Mesenchymal stem cell (in vitro differentiated cells and primary cell): ENCODE measurements at regions not wholly inside any gene's neighbourhood (a gene's known extent, or its start where the extent isn't known, plus 50 kb on each side); places are given as distances from the start of the nearest gene placed in this dataset.

Experiments
- DNase-seq: peaks from one replicate; pipeline ENCODE4 v3.0.0-alpha.2; 2013
- H2AFZ ChIP-seq: one replicate; pipeline ENCODE4 v1.6.1; 2013; ENCODE audit warnings: low read depth, mild to moderate bottlenecking, control low read depth, inconsistent platforms, low read length, moderate library complexity
- H2AK5ac ChIP-seq: 2 replicates; pipeline ENCODE4 v1.6.1; 2013; ENCODE audit warnings: low read length, moderate library complexity, mild to moderate bottlenecking, inconsistent platforms; ENCODE audit not compliant: severe bottlenecking
- H2BK120ac ChIP-seq: one replicate; pipeline ENCODE4 v1.6.1; 2013; ENCODE audit warnings: low read depth, mild to moderate bottlenecking, inconsistent platforms, low read length, moderate library complexity
- H2BK12ac ChIP-seq, 2 experiments: one replicate each; pipeline ENCODE4 v1.6.1; 2013; ENCODE audit warnings: inconsistent platforms in 2 of 2, low read length in 2 of 2, mild to moderate bottlenecking in 2 of 2, moderate library complexity in 2 of 2, control low read depth in 1 of 2
- H2BK15ac ChIP-seq: one replicate; pipeline ENCODE4 v1.6.1; 2013; ENCODE audit warnings: mild to moderate bottlenecking, low read depth, inconsistent platforms; ENCODE audit not compliant: poor library complexity, severe bottlenecking
- H2BK5ac ChIP-seq: 2 replicates; pipeline ENCODE4 v1.6.1; 2013; ENCODE audit warnings: low read depth, mild to moderate bottlenecking, low read length, control low read depth, inconsistent platforms; ENCODE audit not compliant: poor library complexity, severe bottlenecking
- H3K14ac ChIP-seq, 2 experiments: one replicate each; pipeline ENCODE4 v1.6.1; 2013; ENCODE audit warnings: inconsistent platforms in 2 of 2, low read length in 2 of 2, control low read depth in 1 of 2, mild to moderate bottlenecking in 1 of 2, moderate library complexity in 1 of 2
- H3K18ac ChIP-seq, 2 experiments: one replicate each; pipeline ENCODE4 v1.6.1; 2013; ENCODE audit warnings: inconsistent platforms in 2 of 2, low read length in 2 of 2, control low read depth in 1 of 2, low read depth in 1 of 2, mild to moderate bottlenecking in 1 of 2
- H3K23ac ChIP-seq, 2 experiments: one replicate each; pipeline ENCODE4 v1.6.1; 2013; ENCODE audit warnings: inconsistent platforms in 2 of 2, low read length in 2 of 2, mild to moderate bottlenecking in 2 of 2, moderate library complexity in 2 of 2, control low read depth in 1 of 2
- H3K27ac ChIP-seq: 2 replicates; pipeline ENCODE4 v1.5.1; 2013; ENCODE audit warnings: mild to moderate bottlenecking, moderate library complexity, low read length, control low read depth, inconsistent platforms; ENCODE audit not compliant: poor library complexity, severe bottlenecking
- H3K27me3 ChIP-seq, 2 experiments: 2 replicates each; pipeline versions ENCODE4 v1.6.1 to v1.7.0; 2013; ENCODE audit warnings: low read length in 2 of 2, mild to moderate bottlenecking in 2 of 2, moderate library complexity in 2 of 2, control low read depth in 1 of 2, inconsistent platforms in 1 of 2; ENCODE audit not compliant: control insufficient read depth in 1 of 2, insufficient read depth in 1 of 2
- H3K36me3 ChIP-seq, 2 experiments: 2 replicates each; pipeline versions ENCODE4 v1.6.1 to v1.7.0; 2013; ENCODE audit warnings: low read length in 2 of 2, control low read depth in 1 of 2, inconsistent platforms in 1 of 2, low read depth in 1 of 2, mild to moderate bottlenecking in 1 of 2; ENCODE audit not compliant: insufficient read depth in 2 of 2, control insufficient read depth in 1 of 2
- H3K4ac ChIP-seq, 2 experiments: one replicate each; pipeline ENCODE4 v1.6.1; 2013; ENCODE audit warnings: inconsistent platforms in 2 of 2, low read length in 2 of 2, mild to moderate bottlenecking in 2 of 2, moderate library complexity in 2 of 2, control low read depth in 1 of 2, low read depth in 1 of 2
- H3K4me1 ChIP-seq: 2 replicates; pipeline ENCODE4 v1.6.1; 2013; ENCODE audit warnings: low read depth, low read length, control low read depth; ENCODE audit not compliant: control insufficient read depth, insufficient read depth
- H3K4me2 ChIP-seq: 2 replicates; pipeline ENCODE4 v1.6.1; 2013; ENCODE audit warnings: low read length, mild to moderate bottlenecking, inconsistent platforms; ENCODE audit not compliant: poor library complexity, severe bottlenecking
- H3K4me3 ChIP-seq, 2 experiments: 2 replicates each; pipeline versions ENCODE4 v1.5.1 to v1.7.0; 2013; ENCODE audit warnings: low read length in 2 of 2, mild to moderate bottlenecking in 2 of 2, control low read depth in 1 of 2, low read depth in 1 of 2; ENCODE audit not compliant: insufficient read depth in 1 of 2
- H3K79me1 ChIP-seq: replicated peaks from 2 replicates; pipeline ENCODE4 v1.6.1; 2013; ENCODE audit warnings: mild to moderate bottlenecking, control low read depth, low read length, inconsistent platforms; ENCODE audit not compliant: poor library complexity, severe bottlenecking
- H3K9ac ChIP-seq: 2 replicates; pipeline ENCODE4 v1.7.0; 2013; ENCODE audit warnings: mild to moderate bottlenecking, low read length, moderate library complexity
- H3K9me3 ChIP-seq: 2 replicates; pipeline ENCODE4 v1.7.0; 2013; ENCODE audit warnings: mild to moderate bottlenecking, low read length; ENCODE audit not compliant: control insufficient read depth
- H4K8ac ChIP-seq: one replicate; pipeline ENCODE4 v1.6.1; 2013; ENCODE audit warnings: inconsistent platforms, mild to moderate bottlenecking, low read length, moderate library complexity
- H4K91ac ChIP-seq: one replicate; pipeline ENCODE4 v1.6.1; 2013; ENCODE audit warnings: mild to moderate bottlenecking, low read length, inconsistent platforms
- WGBS: methylation state at CpG from one replicate; pipeline ENCODE4 v1.1.7; 2013; ENCODE audit warnings: mixed read lengths; 5-methylcytosine and 5-hydroxymethylcytosine counted together

- H3K14ac ChIP-seq = no peak overlapping the region
Observed at GRCh38 chr3:59482684-59483083, 432.9 kb upstream of the CFAP20DC start.

DNA sequence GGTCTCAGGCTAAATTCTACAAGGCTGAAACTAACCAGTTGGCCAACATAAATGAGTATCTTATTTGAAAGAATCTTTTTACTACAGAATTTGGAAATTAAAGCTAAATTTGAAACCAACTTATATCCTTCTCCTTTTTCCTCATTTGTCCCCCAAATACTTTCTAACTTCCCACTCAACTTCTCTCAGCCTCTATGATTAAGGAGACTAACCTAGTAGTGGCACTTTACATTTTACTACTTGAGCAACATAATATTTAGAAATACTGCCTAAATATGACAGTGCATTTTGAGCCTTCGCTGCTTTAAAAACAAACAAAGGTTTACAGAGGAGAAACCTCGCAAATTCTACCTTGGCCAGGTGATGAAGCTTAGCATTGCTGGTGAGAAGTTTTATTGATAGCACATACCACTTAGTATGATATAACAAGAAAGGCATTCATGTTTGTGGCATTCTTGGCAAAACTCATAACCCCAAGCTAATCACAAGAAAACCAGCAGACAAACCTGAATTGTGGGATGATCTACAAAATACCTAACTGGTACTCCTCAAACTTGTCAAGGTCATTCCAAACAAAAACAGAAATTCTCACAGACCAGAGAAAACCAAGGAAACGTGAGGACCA is 432.1 kb upstream of the CFAP20DC start:
- Histone ChIP-seq H2BK12ac (no peak overlapping the region), H3K4me2 (no peak overlapping the region), H3K4ac (no peak overlapping the region), H2BK15ac (no peak overlapping the region), H3K4me3 (no peak overlapping the region), H3K4me1 (peaks cover 2% of the 10 kb centered on the region), H2AFZ (no peak overlapping the region), H2BK120ac (no peak overlapping the region), H4K91ac (no peak overlapping the region), H4K8ac (no peak overlapping the region), H3K9ac (no peak overlapping the region), H3K27ac (peak overlapping the region; percentile 25), H2AK5ac (no peak overlapping the region), H3K18ac (no peak overlapping the region), H3K9me3 (no peaks in the 10 kb centered on the region), H3K36me3 (no peaks in the 10 kb centered on the region), H3K27me3 (no peaks in the 10 kb centered on the region), H3K23ac (no peak overlapping the region), H2BK5ac (no peak overlapping the region), H3K79me1 (no peaks in the 10 kb centered on the region), H3K14ac (no peak overlapping the region)
- WGBS = 86% methylated on average over 2 of the region's 3 CpGs
- DNase-seq = no peak

More at GRCh38 chr3:59482684-59483083, 432.9 kb upstream of the CFAP20DC start:
- Histone ChIP-seq H4K91ac (no peak overlapping the region), H2AK5ac (peak overlapping the region; percentile 2), H3K4me1 (peaks cover 2% of the 10 kb centered on the region), H3K27me3 (no peaks in the 10 kb centered on the region), H3K79me1 (no peaks in the 10 kb centered on the region), H3K4me2 (no peak overlapping the region), H3K36me3 (no peaks in the 10 kb centered on the region), H3K4ac (no peak overlapping the region), H3K4me3 (no peak overlapping the region), H3K9me3 (no peaks in the 10 kb centered on the region), H4K8ac (no peak overlapping the region), H3K18ac (no peak overlapping the region), H3K9ac (no peak overlapping the region), H2BK15ac (no peak overlapping the region), H3K23ac (no peak overlapping the region), H2BK5ac (no peak overlapping the region), H3K27ac (no peak overlapping the region), H2BK120ac (no peak overlapping the region), H2AFZ (no peak overlapping the region), H2BK12ac (no peak overlapping the region)
- WGBS = 90% methylated on average over 5 of the region's 5 CpGs
- no peak for DNase-seq

DNA sequence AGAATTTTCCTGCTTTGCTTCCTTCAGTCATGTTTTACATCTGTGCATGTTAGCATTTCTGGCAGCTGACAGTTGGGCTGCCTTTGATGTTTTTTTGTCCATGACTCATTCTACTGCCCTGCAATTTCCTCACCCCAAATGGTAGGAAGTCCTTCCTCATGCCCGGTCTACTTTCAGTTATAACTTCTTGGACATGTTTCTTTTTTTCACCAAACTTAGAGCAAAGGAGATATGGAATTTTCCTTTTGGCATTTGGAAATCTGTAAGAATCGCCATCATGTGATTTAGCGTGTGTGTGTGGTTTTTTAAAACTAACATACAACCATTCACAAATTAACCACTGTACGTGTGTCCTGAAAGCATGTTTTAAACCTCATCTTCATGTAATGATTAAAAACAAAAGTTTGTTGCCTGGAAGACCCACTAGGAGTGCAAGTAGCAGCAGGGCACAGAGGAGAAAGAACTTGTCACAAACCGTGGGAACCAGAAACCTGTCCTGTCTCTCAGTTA is 430.7 kb upstream of the CFAP20DC start:
- Histone ChIP-seq H3K27ac (peak overlapping the region; percentile 77), H3K4me2 (peak overlapping the region; percentile 54), H3K9ac (peak overlapping the region; percentile 50), H3K4me3 (peak overlapping the region in 1 of 2 experiments; percentile 10), H3K9me3 (no peaks in the 10 kb centered on the region), H3K23ac (no peak overlapping the region), H3K4ac (no peak overlapping the region), H2BK15ac (no peak overlapping the region), H4K91ac (no peak overlapping the region), H3K14ac (no peak overlapping the region), H2BK5ac (no peak overlapping the region), H2AK5ac (no peak overlapping the region), H3K79me1 (no peaks in the 10 kb centered on the region), H2BK12ac (no peak overlapping the region), H3K36me3 (no peaks in the 10 kb centered on the region), H3K27me3 (peaks cover 0 to 2% of the 10 kb centered on the region in 2 experiments), H2AFZ (no peak overlapping the region), H3K18ac (no peak overlapping the region), H2BK120ac (no peak overlapping the region), H3K4me1 (peaks cover 2% of the 10 kb centered on the region), H4K8ac (peak overlapping the region; percentile 76)
- 79% methylated on average over 2 of the region's 5 CpGs for WGBS
- DNase-seq = peak; percentile 73

DNA sequence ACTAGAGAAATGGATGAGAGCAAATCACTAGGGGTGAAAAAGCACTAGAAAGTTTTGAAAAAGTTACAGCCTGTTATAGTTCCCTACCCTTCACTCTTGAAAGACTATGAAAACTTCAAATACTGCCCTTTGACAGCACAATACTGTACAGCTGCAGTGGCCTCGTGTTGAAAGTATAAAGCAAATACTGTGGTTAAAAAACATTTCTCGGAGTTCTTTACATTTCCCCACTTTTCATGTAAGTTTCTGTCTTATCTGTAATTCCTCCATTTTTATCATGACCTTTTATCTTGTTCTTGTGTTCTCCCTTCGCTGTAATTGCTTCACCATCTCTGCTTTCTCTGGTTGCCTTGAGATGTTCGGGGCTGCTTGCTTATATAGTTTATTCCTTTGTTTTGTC is 423.8 kb upstream of the CFAP20DC start:
- Histone ChIP-seq H3K9me3 (peaks cover 10% of the 10 kb centered on the region), H2BK15ac (no peak overlapping the region), H3K23ac (no peak overlapping the region), H3K4me1 (no peaks in the 10 kb centered on the region), H3K79me1 (no peaks in the 10 kb centered on the region), H3K14ac (no peak overlapping the region), H3K27ac (no peak overlapping the region), H3K18ac (no peak overlapping the region), H2BK5ac (no peak overlapping the region), H3K36me3 (no peaks in the 10 kb centered on the region), H2AK5ac (no peak overlapping the region), H2BK120ac (no peak overlapping the region), H3K9ac (no peak overlapping the region), H3K4me2 (no peak overlapping the region), H2BK12ac (no peak overlapping the region), H4K91ac (no peak overlapping the region), H4K8ac (no peak overlapping the region), H3K27me3 (peaks cover 0 to 2% of the 10 kb centered on the region in 2 experiments), H3K4ac (no peak overlapping the region), H3K4me3 (no peak overlapping the region), H2AFZ (no peak overlapping the region)
- no peak for DNase-seq
- WGBS = 96% methylated on average over 3 of the region's 4 CpGs
